ENCODE measurements at regions not wholly inside any gene's neighbourhood (a gene's known extent, or its start where the extent isn't known, plus 50 kb on each side); places are given as distances from the start of the nearest gene placed in this dataset.

GRCh38 chr12:124481772-124482566 is 85.4 kb downstream of the NCOR2 start:
- H3K27ac Mint-ChIP-seq, result peak overlapping the region in 2 of 6 donors; percentile 33 to 46
- peaks cover 5 to 20% (median 14%) of the 10 kb centered on the region in 7 donors for H3K9me3 Mint-ChIP-seq
- peaks cover 18 to 59% of the 10 kb centered on the region in 2 donors for H3K36me3 Mint-ChIP-seq
- ATAC-seq (ENCODE audit: low read depth in 2 of 2) (peak in 1 of 2 donors; percentile 21), DNase-seq (no peak)
- H3K27me3 Mint-ChIP-seq, result no peaks in the 10 kb centered on the region
- peaks cover 48 to 64% (median 56%) of the 10 kb centered on the region in 3 donors for H3K4me1 Mint-ChIP-seq
- H3K4me3 Mint-ChIP-seq, result peak overlapping the region in 1 of 8 donors; percentile 66

- peaks cover 5 to 24% (median 17%) of the 10 kb centered on the region in 7 donors for H3K9me3 Mint-ChIP-seq
- H3K4me1 Mint-ChIP-seq, result peaks cover 54 to 68% (median 62%) of the 10 kb centered on the region in 3 donors
- H3K36me3 Mint-ChIP-seq, result peaks cover 22 to 63% of the 10 kb centered on the region in 2 donors
- H3K4me3 Mint-ChIP-seq, result peak overlapping the region in 3 of 8 donors; percentile 51 to 66 (median 57)
- ATAC-seq (ENCODE audit: low read depth in 2 of 2) (no peak), DNase-seq (no peak)
- no peaks in the 10 kb centered on the region for H3K27me3 Mint-ChIP-seq
- peak overlapping the region in 3 of 6 donors; percentile 46 to 78 (median 75) for H3K27ac Mint-ChIP-seq
Measured at GRCh38 chr12:124481257-124481750, 86.1 kb downstream of the NCOR2 start.

GRCh38 chr12:124480469-124481256 is 86.7 kb downstream of the NCOR2 start:
- Mint-ChIP-seq H3K27ac (peak overlapping the region in 5 of 6 donors; percentile 26 to 84 (median 69)), H3K4me1 (peaks cover 52 to 64% (median 60%) of the 10 kb centered on the region in 3 donors), H3K9me3 (peaks cover 5 to 24% (median 17%) of the 10 kb centered on the region in 7 donors), H3K4me3 (peak overlapping the region in 3 of 8 donors; percentile 47 to 57 (median 51)), H3K36me3 (peaks cover 22 to 58% of the 10 kb centered on the region in 2 donors), H3K27me3 (no peaks in the 10 kb centered on the region)
- ATAC-seq (ENCODE audit: low read depth in 2 of 2) (peak; percentile 10 to 22), DNase-seq (no peak)

GRCh38 chr12:124479680-124480468 is 87.5 kb downstream of the NCOR2 start:
- DNase-seq, result no peak
- Mint-ChIP-seq H3K4me3 (peak overlapping the region in 3 of 8 donors; percentile 33 to 51 (median 47)), H3K4me1 (peaks cover 51 to 60% (median 52%) of the 10 kb centered on the region in 3 donors), H3K36me3 (peaks cover 22 to 56% of the 10 kb centered on the region in 2 donors), H3K9me3 (peaks cover 5 to 24% (median 17%) of the 10 kb centered on the region in 7 donors), H3K27me3 (no peaks in the 10 kb centered on the region), H3K27ac (peak overlapping the region in 4 of 6 donors; percentile 26 to 86 (median 64))
- ATAC-seq (ENCODE audit: low read depth in 2 of 2), result peak in 1 of 2 donors; percentile 7

GRCh38 chr12:124478985-124479645 is 88.3 kb downstream of the NCOR2 start:
- ATAC-seq (ENCODE audit: low read depth in 2 of 2) (no peak), DNase-seq (no peak)
- Mint-ChIP-seq H3K4me3 (peak overlapping the region in 3 of 8 donors; percentile 4 to 41 (median 33)), H3K9me3 (peaks cover 5 to 24% (median 17%) of the 10 kb centered on the region in 7 donors), H3K36me3 (peaks cover 22 to 54% of the 10 kb centered on the region in 2 donors), H3K27ac (peak overlapping the region in 3 of 6 donors; percentile 8 to 86 (median 83)), H3K4me1 (peaks cover 44 to 53% (median 47%) of the 10 kb centered on the region in 3 donors), H3K27me3 (no peaks in the 10 kb centered on the region)

- peaks cover 29 to 54% of the 10 kb centered on the region in 2 donors for H3K36me3 Mint-ChIP-seq
- peaks cover 42 to 53% (median 48%) of the 10 kb centered on the region in 3 donors for H3K4me1 Mint-ChIP-seq
- no peak for DNase-seq
- H3K9me3 Mint-ChIP-seq, result peaks cover 12 to 29% (median 22%) of the 10 kb centered on the region in 7 donors
- H3K4me3 Mint-ChIP-seq, result peak overlapping the region in 3 of 8 donors; percentile 0 to 5 (median 4)
- ATAC-seq (ENCODE audit: low read depth in 2 of 2), result no peak
- peak overlapping the region in 4 of 6 donors; percentile 8 to 83 (median 77) for H3K27ac Mint-ChIP-seq
- no peaks in the 10 kb centered on the region for H3K27me3 Mint-ChIP-seq
Measured at GRCh38 chr12:124478416-124478815, 89.0 kb downstream of the NCOR2 start.

- H3K27ac Mint-ChIP-seq, result peak overlapping the region; percentile 78 to 96 (median 84)
- H3K4me3 Mint-ChIP-seq, result peak overlapping the region in 4 of 8 donors; percentile 19 to 59 (median 51)
- peaks cover 12 to 32% (median 23%) of the 10 kb centered on the region in 7 donors for H3K9me3 Mint-ChIP-seq
- ATAC-seq (ENCODE audit: low read depth in 2 of 2), result peak; percentile 78 to 82
- H3K4me1 Mint-ChIP-seq, result peaks cover 40 to 50% (median 48%) of the 10 kb centered on the region in 3 donors
- DNase-seq, result peak; percentile 58
- peaks cover 29 to 65% of the 10 kb centered on the region in 2 donors for H3K36me3 Mint-ChIP-seq
- H3K27me3 Mint-ChIP-seq, result no peaks in the 10 kb centered on the region
Measured at GRCh38 chr12:124477107-124477915, 90.1 kb downstream of the NCOR2 start.

- ATAC-seq (ENCODE audit: low read depth in 2 of 2), result no peak
- no peak for DNase-seq
- peaks cover 31 to 60% of the 10 kb centered on the region in 2 donors for H3K36me3 Mint-ChIP-seq
- peaks cover 12 to 32% (median 23%) of the 10 kb centered on the region in 7 donors for H3K9me3 Mint-ChIP-seq
- H3K27me3 Mint-ChIP-seq, result no peaks in the 10 kb centered on the region
- H3K27ac Mint-ChIP-seq, result peak overlapping the region in 2 of 6 donors; percentile 15 to 30
- peaks cover 35 to 41% (median 37%) of the 10 kb centered on the region in 3 donors for H3K4me1 Mint-ChIP-seq
- peak overlapping the region in 1 of 8 donors; percentile 3 for H3K4me3 Mint-ChIP-seq
Measured at GRCh38 chr12:124476011-124476400, 91.4 kb downstream of the NCOR2 start.

GRCh38 chr12:124475295-124476010 is 92.0 kb downstream of the NCOR2 start:
- H3K4me1 Mint-ChIP-seq, result peaks cover 30 to 36% (median 31%) of the 10 kb centered on the region in 3 donors
- H3K36me3 Mint-ChIP-seq, result peaks cover 33 to 62% of the 10 kb centered on the region in 2 donors
- no peaks in the 10 kb centered on the region for H3K27me3 Mint-ChIP-seq
- H3K4me3 Mint-ChIP-seq, result no peak overlapping the region
- ATAC-seq (ENCODE audit: low read depth in 2 of 2), result no peak
- DNase-seq, result no peak
- H3K9me3 Mint-ChIP-seq, result peaks cover 12 to 32% (median 24%) of the 10 kb centered on the region in 7 donors
- H3K27ac Mint-ChIP-seq, result peak overlapping the region in 2 of 6 donors; percentile 41 to 63

- peaks cover 36 to 62% of the 10 kb centered on the region in 2 donors for H3K36me3 Mint-ChIP-seq
- peak overlapping the region in 1 of 6 donors; percentile 65 for H3K27ac Mint-ChIP-seq
- DNase-seq (no peak), ATAC-seq (ENCODE audit: low read depth in 2 of 2) (no peak)
- H3K4me3 Mint-ChIP-seq, result no peak overlapping the region
- H3K9me3 Mint-ChIP-seq, result peaks cover 12 to 32% (median 24%) of the 10 kb centered on the region in 7 donors
- H3K4me1 Mint-ChIP-seq, result peaks cover 28 to 37% (median 29%) of the 10 kb centered on the region in 3 donors
- no peaks in the 10 kb centered on the region for H3K27me3 Mint-ChIP-seq
Measured at GRCh38 chr12:124474709-124475108, 92.7 kb downstream of the NCOR2 start.
